Upper lobe of right lung (tissue), 1 donor: ENCODE measurements at regions not wholly inside any gene's neighbourhood (a gene's known extent, or its start where the extent isn't known, plus 50 kb on each side); places are given as distances from the start of the nearest gene placed in this dataset.

Experiments
- ATAC-seq: fragments of 200-7000 bp; cut with Tn5 transposase; one replicate; pipeline ENCODE4 v1.9.1; 2020; ENCODE audit warnings: mild to moderate bottlenecking, moderate library complexity
- DNase-seq: peaks from one replicate; pipeline ENCODE4 v3.0.0-alpha.2; 2020
- H3K27ac ChIP-seq: fragments of 200-600 bp; one replicate; pipeline ENCODE4 v1.8.0; 2022
- H3K27me3 ChIP-seq: fragments of 200-600 bp; one replicate; pipeline ENCODE4 v1.8.0; 2022; ENCODE audit warnings: mild to moderate bottlenecking
- H3K36me3 ChIP-seq: fragments of 200-600 bp; one replicate; pipeline ENCODE4 v1.8.0; 2022
- H3K4me1 ChIP-seq: fragments of 200-600 bp; one replicate; pipeline ENCODE4 v1.8.0; 2022
- H3K4me3 ChIP-seq: fragments of 200-600 bp; one replicate; pipeline ENCODE4 v1.8.0; 2022; ENCODE audit warnings: mild to moderate bottlenecking
- H3K9me3 ChIP-seq: fragments of 200-600 bp; one replicate; pipeline ENCODE4 v1.8.0; 2022
- intact Hi-C: fragments of 100-400 bp; cut with DNase I; formaldehyde crosslinking; loops from one replicate; pipeline ENCODE4 v1.11.0; 2022
- TF ChIP-seq, protein P1 (sequence below): fragments of 200-600 bp; IDR thresholded peaks from one replicate; pipeline ENCODE4 v1.8.0; 2022; ENCODE audit warnings: antibody characterized with exemption
- donor health status: DM: no; HTN: yes; CAD: no; lungs with severe emphysema.

DNA sequence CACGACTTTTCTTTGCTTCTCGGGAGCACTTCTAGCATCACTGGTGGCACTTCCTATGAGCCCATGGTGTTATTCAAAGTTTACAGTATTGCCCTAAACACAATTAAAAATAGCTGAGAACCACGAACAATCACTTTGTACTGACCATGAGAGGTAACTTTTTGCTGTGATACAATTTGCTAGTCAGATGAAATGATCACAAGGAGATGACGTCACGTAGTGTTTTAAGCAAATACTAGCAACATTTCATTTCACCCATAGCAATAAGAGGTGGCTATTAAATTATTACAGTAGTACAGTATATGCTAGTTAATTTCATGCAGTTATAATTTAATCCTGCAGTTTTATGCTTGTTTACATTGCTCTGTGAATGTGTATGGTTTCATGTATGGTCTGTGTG, 108.9 kb upstream of the DOK6 start:
- Histone ChIP-seq H3K36me3 (no peaks in the 10 kb centered on the region), H3K9me3 (no peaks in the 10 kb centered on the region), H3K4me1 (no peaks in the 10 kb centered on the region), H3K4me3 (no peak overlapping the region), H3K27me3 (no peaks in the 10 kb centered on the region), H3K27ac (no peak overlapping the region)
- DNase-seq: no peak
- no peak for ATAC-seq
- intact Hi-C loops: no loop called here
- TF ChIP-seq, protein P1, sequence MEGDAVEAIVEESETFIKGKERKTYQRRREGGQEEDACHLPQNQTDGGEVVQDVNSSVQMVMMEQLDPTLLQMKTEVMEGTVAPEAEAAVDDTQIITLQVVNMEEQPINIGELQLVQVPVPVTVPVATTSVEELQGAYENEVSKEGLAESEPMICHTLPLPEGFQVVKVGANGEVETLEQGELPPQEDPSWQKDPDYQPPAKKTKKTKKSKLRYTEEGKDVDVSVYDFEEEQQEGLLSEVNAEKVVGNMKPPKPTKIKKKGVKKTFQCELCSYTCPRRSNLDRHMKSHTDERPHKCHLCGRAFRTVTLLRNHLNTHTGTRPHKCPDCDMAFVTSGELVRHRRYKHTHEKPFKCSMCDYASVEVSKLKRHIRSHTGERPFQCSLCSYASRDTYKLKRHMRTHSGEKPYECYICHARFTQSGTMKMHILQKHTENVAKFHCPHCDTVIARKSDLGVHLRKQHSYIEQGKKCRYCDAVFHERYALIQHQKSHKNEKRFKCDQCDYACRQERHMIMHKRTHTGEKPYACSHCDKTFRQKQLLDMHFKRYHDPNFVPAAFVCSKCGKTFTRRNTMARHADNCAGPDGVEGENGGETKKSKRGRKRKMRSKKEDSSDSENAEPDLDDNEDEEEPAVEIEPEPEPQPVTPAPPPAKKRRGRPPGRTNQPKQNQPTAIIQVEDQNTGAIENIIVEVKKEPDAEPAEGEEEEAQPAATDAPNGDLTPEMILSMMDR: no peak

DNA sequence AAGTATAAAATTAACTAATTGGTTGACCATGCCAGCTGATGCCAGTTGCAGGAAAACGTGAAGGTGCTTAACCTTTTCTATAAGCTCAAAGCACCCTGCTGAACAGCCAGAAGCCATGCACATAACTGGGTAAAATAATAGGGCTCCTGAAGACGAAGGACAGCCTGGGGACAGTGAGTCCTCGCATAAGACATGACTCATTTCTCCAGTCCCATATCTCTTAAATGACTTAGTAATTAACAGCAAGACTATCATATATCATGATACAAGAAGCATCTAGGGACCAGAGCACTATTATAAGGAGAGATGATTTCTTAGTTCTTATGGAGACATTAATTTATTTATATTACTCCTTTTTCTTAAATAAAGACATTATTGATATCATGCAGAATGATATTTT, 100.5 kb upstream of the DOK6 start:
- Histone ChIP-seq H3K27ac (no peak overlapping the region), H3K9me3 (no peaks in the 10 kb centered on the region), H3K4me1 (no peaks in the 10 kb centered on the region), H3K4me3 (no peak overlapping the region), H3K36me3 (no peaks in the 10 kb centered on the region), H3K27me3 (no peaks in the 10 kb centered on the region)
- DNase-seq: no peak
- TF ChIP-seq, protein P1: no peak
- intact Hi-C loops: no loop called here
- ATAC-seq: no peak

DNA sequence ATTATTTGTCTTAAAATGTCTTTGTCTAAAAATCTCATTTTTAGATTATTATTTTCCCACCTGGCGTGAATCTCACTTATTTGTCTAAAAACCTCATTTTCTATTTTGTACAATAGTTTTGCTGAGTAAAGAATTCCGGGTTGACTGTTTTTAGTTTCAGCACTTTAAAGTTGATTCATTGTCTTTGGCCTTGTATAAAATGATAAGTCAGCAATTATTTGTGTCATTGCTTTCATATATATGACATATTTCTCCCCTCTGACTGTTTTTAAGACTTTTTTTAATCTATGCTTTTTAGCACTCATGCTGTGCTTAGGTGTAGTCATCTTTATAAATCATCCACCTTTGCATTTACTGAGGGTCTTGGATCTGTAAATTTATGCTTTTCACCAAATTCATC, 92.1 kb upstream of the DOK6 start:
- Histone ChIP-seq H3K9me3 (no peaks in the 10 kb centered on the region), H3K4me1 (no peaks in the 10 kb centered on the region), H3K36me3 (no peaks in the 10 kb centered on the region), H3K27me3 (no peaks in the 10 kb centered on the region), H3K27ac (no peak overlapping the region), H3K4me3 (no peak overlapping the region)
- intact Hi-C loops: no loop called here
- TF ChIP-seq, protein P1: no peak
- ATAC-seq (no peak), DNase-seq (no peak)

DNA sequence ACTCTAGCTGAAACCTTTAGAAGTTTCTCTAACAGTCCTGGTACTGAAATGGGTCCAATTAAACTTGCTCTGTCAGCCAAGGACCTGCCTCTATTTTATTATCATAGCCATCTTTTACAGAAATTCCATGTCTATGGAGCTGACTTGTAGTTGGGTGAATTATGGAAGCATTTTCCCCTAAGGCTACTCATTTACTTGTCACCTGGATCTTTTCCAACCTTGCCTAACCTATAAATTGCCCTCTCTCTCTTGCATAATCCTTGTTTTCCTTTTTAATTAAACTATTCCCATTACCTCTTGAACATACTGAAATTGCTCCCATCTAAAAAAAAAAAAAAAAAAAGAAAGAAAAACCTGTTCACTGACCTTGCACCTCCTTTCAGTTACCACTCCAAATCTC, 74.6 kb upstream of the DOK6 start:
- intact Hi-C loops: no loop called here
- no peak for ATAC-seq
- H3K9me3 ChIP-seq: no peaks in the 10 kb centered on the region

DNA sequence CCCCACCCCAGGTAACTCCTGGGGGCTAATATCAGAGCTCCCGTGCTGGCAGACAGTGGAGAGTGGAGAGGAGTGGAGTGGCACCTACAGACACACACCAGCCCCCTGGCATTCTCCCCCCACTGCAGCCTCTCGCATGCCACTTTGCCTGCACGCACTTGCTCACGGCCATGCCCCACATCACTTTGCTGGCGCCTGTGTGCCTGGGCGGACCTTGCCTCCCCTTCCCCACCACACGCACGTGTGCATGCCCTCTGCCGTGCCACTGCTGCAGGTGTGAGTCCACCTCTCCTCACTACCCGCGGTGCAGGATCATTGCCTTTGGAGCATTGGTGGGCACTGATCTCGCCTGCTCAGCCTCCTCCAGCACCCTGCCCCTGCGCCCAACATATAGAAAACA, 72.6 kb upstream of the DOK6 start:
- intact Hi-C loops: no loop called here
- peak; percentile 20 for ATAC-seq
- no peak for DNase-seq

More for the DNA sequence above, 74.6 kb upstream of the DOK6 start:
- DNase-seq: no peak
- H3K4me3 ChIP-seq: no peak overlapping the region
- no peaks in the 10 kb centered on the region for H3K36me3 ChIP-seq
- no peaks in the 10 kb centered on the region for H3K27me3 ChIP-seq
- TF ChIP-seq, protein P1: no peak
- no peaks in the 10 kb centered on the region for H3K4me1 ChIP-seq
- H3K27ac ChIP-seq: no peak overlapping the region

More for the DNA sequence above, 72.6 kb upstream of the DOK6 start:
- H3K27ac ChIP-seq: no peak overlapping the region
- no peaks in the 10 kb centered on the region for H3K27me3 ChIP-seq
- no peak overlapping the region for H3K4me3 ChIP-seq
- no peaks in the 10 kb centered on the region for H3K9me3 ChIP-seq
- H3K4me1 ChIP-seq: no peaks in the 10 kb centered on the region
- TF ChIP-seq, protein P1: no peak
- no peaks in the 10 kb centered on the region for H3K36me3 ChIP-seq
